Neural cell (in vitro differentiated cells): ENCODE measurements at regions not wholly inside any gene's neighbourhood (a gene's known extent, or its start where the extent isn't known, plus 50 kb on each side); places are given as distances from the start of the nearest gene placed in this dataset.

ENCODE experiments used
- H2AFZ ChIP-seq: fragments of 200-600, 300-800 bp; sonication (generic), shearing (Covaris generic); 2 replicates; pipeline ENCODE4 v1.6.0; 2014; ENCODE audit warnings: low read depth, mild to moderate bottlenecking, antibody characterized with exemption, low read length, moderate library complexity
- H3F3A ChIP-seq: fragments of 200-600 bp; shearing (Covaris generic); 2 replicates; pipeline ENCODE4 v1.6.1; 2016; ENCODE audit warnings: mild to moderate bottlenecking, moderate library complexity, mixed read lengths, antibody characterized with exemption, low read length; ENCODE audit not compliant: insufficient read depth, poor library complexity, severe bottlenecking
- H3K27ac ChIP-seq: fragments of 200-600, 300-800 bp; sonication (generic), shearing (Covaris generic); 2 replicates; pipeline ENCODE4 v1.5.1; 2014; ENCODE audit warnings: mild to moderate bottlenecking, low read length, moderate library complexity
- H3K27me3 ChIP-seq: fragments of 300-800, 200-600 bp; sonication (generic), shearing (Covaris generic); 2 replicates; pipeline ENCODE4 v1.6.0; 2014; ENCODE audit warnings: mild to moderate bottlenecking, low read depth, low read length, moderate library complexity; ENCODE audit not compliant: insufficient read depth
- H3K36me3 ChIP-seq: fragments of 300-800, 200-600 bp; sonication (generic), shearing (Covaris generic); 2 replicates; pipeline ENCODE4 v1.5.1; 2014; ENCODE audit warnings: mild to moderate bottlenecking, antibody characterized with exemption, low read length, moderate library complexity; ENCODE audit not compliant: insufficient read depth
- H3K4me2 ChIP-seq: fragments of 300-800, 200-600 bp; sonication (generic), shearing (Covaris generic); 2 replicates; pipeline ENCODE4 v1.6.0; 2014; ENCODE audit warnings: mild to moderate bottlenecking, low read length
- H3K4me3 ChIP-seq: fragments of 300-800, 200-600 bp; sonication (generic), shearing (Covaris generic); 2 replicates; pipeline ENCODE4 v1.5.1; 2014; ENCODE audit warnings: mild to moderate bottlenecking, low read length, moderate library complexity
- H3K79me2 ChIP-seq: fragments of 200-600 bp; shearing (Covaris generic); replicated peaks from 2 replicates; pipeline ENCODE4 v1.6.0; 2014; ENCODE audit warnings: mild to moderate bottlenecking, low read length, moderate library complexity; ENCODE audit not compliant: insufficient read depth
- H3K9ac ChIP-seq: fragments of 300-800, 200-600 bp; sonication (generic), shearing (Covaris generic); 2 replicates; pipeline ENCODE4 v1.6.1; 2016; ENCODE audit warnings: mild to moderate bottlenecking, low read length, mixed read lengths
- H3K9me2 ChIP-seq: fragments of 200-600 bp; shearing (Covaris generic); 2 replicates; pipeline ENCODE4 v1.6.1; 2016; ENCODE audit warnings: mild to moderate bottlenecking, low read length, mixed read lengths; ENCODE audit not compliant: insufficient read depth
- H3K9me3 ChIP-seq: fragments of 200-600, 300-800 bp; sonication (generic), shearing (Covaris generic); 2 replicates; pipeline ENCODE4 v1.6.1; 2016; ENCODE audit warnings: mild to moderate bottlenecking, mixed run types, low read length, moderate library complexity, mixed read lengths
- H4K20me1 ChIP-seq: fragments of 200-600 bp; shearing (Covaris generic); 2 replicates; pipeline ENCODE4 v1.6.1; 2016; ENCODE audit warnings: mild to moderate bottlenecking, mixed run types; ENCODE audit not compliant: insufficient read depth
- CTCF ChIP-seq: fragments of 450-650 bp; IDR thresholded peaks from 2 replicates; pipeline ENCODE4 v1.5.1; 2014; ENCODE audit warnings: antibody characterized with exemption, mild to moderate bottlenecking, moderate library complexity; ENCODE audit not compliant: poor library complexity, severe bottlenecking
- EP300 ChIP-seq: fragments of 450-650 bp; conservative IDR thresholded peaks from 2 replicates; pipeline ENCODE4 v1.6.1; 2014; ENCODE audit warnings: antibody characterized with exemption, mild to moderate bottlenecking, moderate library complexity; ENCODE audit not compliant: poor library complexity, severe bottlenecking
- EZH2 ChIP-seq: fragments of 200-600, 300-800 bp; shearing (Covaris generic), sonication (generic); IDR thresholded peaks from 2 replicates; pipeline ENCODE4 v1.6.1; 2014; ENCODE audit warnings: antibody characterized with exemption, low read length, borderline replicate concordance, mild to moderate bottlenecking; ENCODE audit not compliant: insufficient read depth, poor library complexity, severe bottlenecking
- MXI1 ChIP-seq: fragments of 450-650 bp; conservative IDR thresholded peaks from 2 replicates; pipeline ENCODE4 v1.6.1; 2014; ENCODE audit warnings: antibody characterized with exemption, mild to moderate bottlenecking; ENCODE audit not compliant: poor library complexity, severe bottlenecking
- POLR2AphosphoS5 ChIP-seq: IDR thresholded peaks from 2 replicates; pipeline ENCODE4 v1.6.1; 2012
- RAD21 ChIP-seq: fragments of 450-650 bp; conservative IDR thresholded peaks from 2 replicates; pipeline ENCODE4 v1.6.1; 2014; ENCODE audit warnings: antibody characterized with exemption, mild to moderate bottlenecking, moderate library complexity
- REST ChIP-seq: IDR thresholded peaks from 2 replicates; pipeline ENCODE4 v1.6.1; 2012; ENCODE audit warnings: borderline replicate concordance
- SMC3 ChIP-seq: fragments of 450-650 bp; conservative IDR thresholded peaks from 2 replicates; pipeline ENCODE4 v1.6.1; 2014; ENCODE audit warnings: antibody characterized with exemption, mild to moderate bottlenecking, moderate library complexity; ENCODE audit not compliant: poor library complexity
- TAF1 ChIP-seq: IDR thresholded peaks from 2 replicates; pipeline ENCODE4 v1.6.1; 2012; ENCODE audit warnings: low read depth

- no peak for TF ChIP-seq EZH2
- no peak for TF ChIP-seq TAF1
- TF ChIP-seq MXI1 = no peak
- TF ChIP-seq CTCF = no peak
- no peak for TF ChIP-seq REST
- no peak for TF ChIP-seq RAD21
- TF ChIP-seq POLR2AphosphoS5 = no peak
- TF ChIP-seq SMC3 = no peak
- TF ChIP-seq EP300 = no peak
- Histone ChIP-seq H3K9me3 (no peaks in the 10 kb centered on the region), H4K20me1 (no peaks in the 10 kb centered on the region), H3K79me2 (no peaks in the 10 kb centered on the region), H3K9me2 (no peaks in the 10 kb centered on the region), H3K36me3 (no peaks in the 10 kb centered on the region), H3K27me3 (no peaks in the 10 kb centered on the region), H3K27ac (no peak overlapping the region), H3F3A (no peaks in the 10 kb centered on the region), H3K4me2 (no peak overlapping the region), H2AFZ (no peak overlapping the region), H3K9ac (no peak overlapping the region), H3K4me3 (no peak overlapping the region)
Measured at GRCh38 chr1:74933500-74933899, 200.5 kb downstream of the TYW3 start.

- Histone ChIP-seq H3K79me2 (no peaks in the 10 kb centered on the region), H3K27me3 (no peaks in the 10 kb centered on the region), H3K4me3 (no peak overlapping the region), H3F3A (no peaks in the 10 kb centered on the region), H3K4me2 (no peak overlapping the region), H3K9me2 (no peaks in the 10 kb centered on the region), H4K20me1 (no peaks in the 10 kb centered on the region), H3K9me3 (no peaks in the 10 kb centered on the region), H3K27ac (no peak overlapping the region), H3K9ac (no peak overlapping the region), H2AFZ (no peak overlapping the region), H3K36me3 (no peaks in the 10 kb centered on the region)
- no peak for TF ChIP-seq TAF1
Measured at GRCh38 chr1:74935446-74935845, 198.7 kb upstream of the LHX8 start.

GRCh38 chr1:74937176-74937575, 197.0 kb upstream of the LHX8 start:
- Histone ChIP-seq H3K27me3 (no peaks in the 10 kb centered on the region), H3K9me2 (no peaks in the 10 kb centered on the region), H3F3A (no peaks in the 10 kb centered on the region), H3K27ac (no peak overlapping the region), H2AFZ (no peak overlapping the region), H4K20me1 (no peaks in the 10 kb centered on the region), H3K4me2 (no peak overlapping the region), H3K9ac (no peak overlapping the region), H3K36me3 (no peaks in the 10 kb centered on the region), H3K79me2 (no peaks in the 10 kb centered on the region), H3K4me3 (no peak overlapping the region), H3K9me3 (no peaks in the 10 kb centered on the region)
- TF ChIP-seq EP300 = no peak
- no peak for TF ChIP-seq EZH2
- TF ChIP-seq TAF1 = no peak
- no peak for TF ChIP-seq RAD21
- no peak for TF ChIP-seq REST
- no peak for TF ChIP-seq SMC3
- TF ChIP-seq CTCF = no peak
- no peak for TF ChIP-seq POLR2AphosphoS5
- TF ChIP-seq MXI1 = no peak
